Heart right ventricle (tissue), 16 donors: ENCODE measurements at regions not wholly inside any gene's neighbourhood (a gene's known extent, or its start where the extent isn't known, plus 50 kb on each side); places are given as distances from the start of the nearest gene placed in this dataset.

Source experiments
- ATAC-seq, 8 donors: fragments of 200-7000 bp; cut with Tn5 transposase; one replicate each; pipeline ENCODE4 v1.9.1; 2020; ENCODE audit warnings: mild to moderate bottlenecking in 8 of 8, moderate library complexity in 8 of 8, moderate number of reproducible peaks in 1 of 8
- DNase-seq, 2 donors: peaks; one replicate each; pipeline ENCODE4 v3.0.0-alpha.2; 2020
- H3K27ac ChIP-seq, 10 donors: fragments of 200-600 bp; sonication (generic) in 2 of 10; one replicate each; pipeline versions ENCODE4 v1.5.0 to v1.8.0; 2020 to 2022; ENCODE audit warnings: mild to moderate bottlenecking in 3 of 10
- H3K27me3 ChIP-seq, 7 donors: fragments of 200-600 bp; one replicate each; pipeline ENCODE4 v1.8.0; 2021 to 2022; ENCODE audit warnings: mild to moderate bottlenecking in 2 of 7
- H3K36me3 ChIP-seq, 9 donors: fragments of 200-600 bp; sonication (generic) in 1 of 9; one replicate each; pipeline versions ENCODE4 v1.5.0 to v1.8.0; 2020 to 2022; ENCODE audit warnings: mild to moderate bottlenecking in 2 of 9
- H3K4me1 ChIP-seq, 9 donors: fragments of 200-600 bp; sonication (generic) in 1 of 9; one replicate each; pipeline versions ENCODE4 v1.5.0 to v1.8.0; 2020 to 2022; ENCODE audit warnings: mild to moderate bottlenecking in 4 of 9
- H3K4me3 ChIP-seq, 10 donors: fragments of 200-600 bp; sonication (generic) in 2 of 10; one replicate each; pipeline versions ENCODE4 v1.5.0 to v1.8.0; 2020 to 2022; ENCODE audit warnings: mild to moderate bottlenecking in 7 of 10, moderate library complexity in 2 of 10
- H3K9me3 ChIP-seq, 11 donors: fragments of 200-600 bp in 10 of 11; sonication (generic) in 2 of 11; one replicate each; pipeline versions ENCODE4 v1.5.0 to v1.8.0; 2013 to 2022; ENCODE audit warnings: mild to moderate bottlenecking in 2 of 11, control low read depth in 1 of 11, moderate library complexity in 1 of 11
- CTCF ChIP-seq, 9 donors: fragments of 200-600 bp; sonication (generic) in 2 of 9; IDR thresholded peaks; one replicate each; pipeline versions ENCODE4 v1.5.0 to v1.8.0; 2021 to 2022; ENCODE audit warnings: antibody characterized with exemption in 9 of 9, mild to moderate bottlenecking in 5 of 9, moderate library complexity in 1 of 9
- WGBS, 2 donors: extraction: QIAGEN DNeasy Blood & Tissue Kit; methylation state at CpG; one replicate each; pipeline ENCODE4 v1.1.7; 2013; ENCODE audit warnings: inconsistent platforms in 1 of 2; 5-methylcytosine and 5-hydroxymethylcytosine counted together
- intact Hi-C, 10 donors: fragments of 100-400 bp; cut with DNase I; formaldehyde crosslinking; loops; one replicate each; pipeline versions ENCODE4 v1.11.1 to v1.14.2; 2022
- donor health status: Arrhythmogenic right ventricular cardiomyopathy.
- donor health status: ischemic (EF 13 %, LVEDD 7.1; RV severe dilation, severe dysfunction).
- donor health status: healthy with polysubstance abuse.
- donor health status: DM: no; HTN: yes; CAD: no.
- donor health status: DM: no; HTN: no; CAD: no.
- donor health status: ischemic (EF 25% LVEDD 6.9; RV normal size, moderate dysfunction).
- donor health status: ischemic (EF 25% LVEDD 5.7; RV mildly dilated, moderate dysfunction).
- donor health status: healthy.
- donor health status: DM: yes; HTN: yes; CAD: no.
- donor health status: Ischemic cardiomyopathy.
- donor health status: ischemic (EF 35%, LVEDD 5.7; RV mildly dilated, moderate dysfunction).
- donor health status: nonischemic (EF 11% LVEDD 7.7; RV severe dilation, severe dysfunction).
- donor health status: DM: yes; HTN: yes; CAD: no.
- donor health status: PGD.
- donor health status: ischemic (EF 29% LVEDD 5.4; RV normal size, mild dysfunction).
- donor health status: nonischemic (EF 23%, LVEDD 6.1; RV moderate dilation, normal function).

- Histone ChIP-seq H3K4me3 (no peak overlapping the region), H3K9me3 (no peaks in the 10 kb centered on the region), H3K27me3 (no peaks in the 10 kb centered on the region), H3K36me3 (no peaks in the 10 kb centered on the region), H3K4me1 (peaks cover 0 to 8% (median 0%) of the 10 kb centered on the region in 9 donors), H3K27ac (no peak overlapping the region)
- 72 to 91% methylated on average over 1 of the region's 1 CpG for WGBS, 2 donors
- TF ChIP-seq CTCF (IDR thresholded peaks at IDR 0.05), result no peak
- ATAC-seq (no peak), DNase-seq (no peak)
- intact Hi-C loops, result no loop called here
Observed at GRCh38 chr13:74324338-74324737, 190.1 kb upstream of the KLF12 start.

- DNase-seq, result no peak
- TF ChIP-seq CTCF (IDR thresholded peaks at IDR 0.05), result no peak
- Histone ChIP-seq H3K9me3 (no peaks in the 10 kb centered on the region), H3K4me3 (no peak overlapping the region), H3K4me1 (peaks cover 0 to 8% (median 0%) of the 10 kb centered on the region in 9 donors), H3K36me3 (no peaks in the 10 kb centered on the region), H3K27me3 (no peaks in the 10 kb centered on the region), H3K27ac (no peak overlapping the region)
- WGBS, 2 donors, result 97% methylated on average over 2 of the region's 2 CpGs
- ATAC-seq, result no peak
- intact Hi-C loops, result no loop called here
Observed at GRCh38 chr13:74322562-74322961, 188.4 kb upstream of the KLF12 start.

GRCh38 chr13:74320282-74320681 is 186.1 kb upstream of the KLF12 start:
- ATAC-seq, result no peak
- intact Hi-C loops, result no loop called here
- Histone ChIP-seq H3K4me1 (peaks cover 0 to 6% (median 0%) of the 10 kb centered on the region in 9 donors), H3K9me3 (no peaks in the 10 kb centered on the region), H3K27ac (no peak overlapping the region), H3K36me3 (no peaks in the 10 kb centered on the region), H3K4me3 (no peak overlapping the region), H3K27me3 (no peaks in the 10 kb centered on the region)
- 77 to 83% methylated on average over 2 of the region's 2 CpGs for WGBS, 2 donors
- no peak for TF ChIP-seq CTCF (IDR thresholded peaks at IDR 0.05)
- no peak for DNase-seq

- 82% methylated on average over 1 of the region's 1 CpG for WGBS, 2 donors
- Histone ChIP-seq H3K4me1 (no peaks in the 10 kb centered on the region), H3K27ac (no peak overlapping the region), H3K36me3 (no peaks in the 10 kb centered on the region), H3K27me3 (no peaks in the 10 kb centered on the region), H3K9me3 (no peaks in the 10 kb centered on the region), H3K4me3 (no peak overlapping the region)
- DNase-seq, result no peak
- intact Hi-C loops, result no loop called here
- ATAC-seq, result no peak
- TF ChIP-seq CTCF (IDR thresholded peaks at IDR 0.05), result no peak
Observed at GRCh38 chr13:74316547-74316946, 182.3 kb upstream of the KLF12 start.
